Mesothelial cell of epicardium (in vitro differentiated cells): ENCODE measurements at regions not wholly inside any gene's neighbourhood (a gene's known extent, or its start where the extent isn't known, plus 50 kb on each side); places are given as distances from the start of the nearest gene placed in this dataset.
"Not testable (repeated sequence)": the region's sequence is repeated elsewhere in the genome, so short reads cannot be mapped to it uniquely, and the experiment has no call there.

ENCODE experiments used
- DNase-seq, 2 experiments: peaks; one replicate each; pipeline ENCODE4 v3.0.0; 2021; ENCODE audit warnings: low spot score in 2 of 2; ENCODE audit not compliant: unreplicated experiment in 2 of 2
- H3K27ac Mint-ChIP-seq: 2 replicates; pipeline ENCODE4 v1.8.0; 2021; ENCODE audit warnings: mixed read lengths
- H3K27me3 Mint-ChIP-seq: 2 replicates; pipeline ENCODE4 v1.8.0; 2021; ENCODE audit warnings: low read depth, mixed read lengths
- H3K36me3 Mint-ChIP-seq: 2 replicates; pipeline ENCODE4 v1.8.0; 2021; ENCODE audit warnings: mixed read lengths
- H3K4me1 Mint-ChIP-seq: 2 replicates; pipeline ENCODE4 v1.8.0; 2021; ENCODE audit warnings: mixed read lengths
- H3K4me3 Mint-ChIP-seq: 2 replicates; pipeline ENCODE4 v1.8.0; 2021; ENCODE audit warnings: mild to moderate bottlenecking, moderate library complexity, mixed read lengths
- H3K9me3 Mint-ChIP-seq: 2 replicates; pipeline ENCODE4 v1.8.0; 2021; ENCODE audit warnings: mixed read lengths
- CTCF ChIP-seq: fragments of 200-600 bp; sonication (generic); IDR thresholded peaks from one replicate; pipeline ENCODE4 v1.5.0; 2021; ENCODE audit warnings: antibody characterized with exemption; ENCODE audit not compliant: unreplicated experiment

- Mint-ChIP-seq H3K36me3 (no peaks in the 10 kb centered on the region), H3K4me1 (no peaks in the 10 kb centered on the region), H3K9me3 (no peaks in the 10 kb centered on the region), H3K27ac (no peak overlapping the region), H3K4me3 (no peak overlapping the region), H3K27me3 (peaks cover 94% of the 10 kb centered on the region)
- no peak for DNase-seq
- TF ChIP-seq CTCF, result no peak
Observed at GRCh38 chr1:38497921-38498656, 361.5 kb downstream of the RRAGC start.

GRCh38 chr1:38493306-38493705, 366.3 kb downstream of the RRAGC start:
- DNase-seq, result peak in 1 of 2 experiments; percentile 17

GRCh38 chr1:38489844-38490270, 369.7 kb downstream of the RRAGC start:
- Mint-ChIP-seq H3K4me3 (no peak overlapping the region), H3K27ac (no peak overlapping the region), H3K36me3 (no peaks in the 10 kb centered on the region), H3K4me1 (no peaks in the 10 kb centered on the region), H3K27me3 (peaks cover 89% of the 10 kb centered on the region), H3K9me3 (no peaks in the 10 kb centered on the region)
- peak; percentile 59 for TF ChIP-seq CTCF
- peak in 1 of 2 experiments; percentile 38 for DNase-seq

More at GRCh38 chr1:38493306-38493705, 366.3 kb downstream of the RRAGC start:
- H3K4me1 Mint-ChIP-seq, H3K9me3 Mint-ChIP-seq, H3K36me3 Mint-ChIP-seq, H3K27ac Mint-ChIP-seq, H3K4me3 Mint-ChIP-seq: not testable (repeated sequence)
- H3K27me3 Mint-ChIP-seq, result peaks cover 86% of the 10 kb centered on the region

- Mint-ChIP-seq H3K27me3 (peaks cover 88% of the 10 kb centered on the region), H3K4me1 (no peaks in the 10 kb centered on the region), H3K4me3 (no peak overlapping the region), H3K9me3 (no peaks in the 10 kb centered on the region), H3K36me3 (no peaks in the 10 kb centered on the region), H3K27ac (no peak overlapping the region)
- no peak for DNase-seq
- no peak for TF ChIP-seq CTCF
Observed at GRCh38 chr1:38488162-38488898, 371.2 kb downstream of the RRAGC start.

GRCh38 chr1:38487396-38487795, 372.2 kb downstream of the RRAGC start:
- no peak for TF ChIP-seq CTCF
- H3K27me3 Mint-ChIP-seq, result peaks cover 86% of the 10 kb centered on the region
- no peaks in the 10 kb centered on the region for H3K9me3 Mint-ChIP-seq
- H3K4me3 Mint-ChIP-seq, result no peak overlapping the region
- no peak overlapping the region for H3K27ac Mint-ChIP-seq
- DNase-seq, result no peak
- no peaks in the 10 kb centered on the region for H3K36me3 Mint-ChIP-seq
- H3K4me1 Mint-ChIP-seq, result no peaks in the 10 kb centered on the region

GRCh38 chr1:38486085-38486484, 373.5 kb downstream of the RRAGC start:
- Mint-ChIP-seq H3K4me3 (no peak overlapping the region), H3K27ac (no peak overlapping the region), H3K9me3 (no peaks in the 10 kb centered on the region), H3K4me1 (no peaks in the 10 kb centered on the region), H3K27me3 (peaks cover 89% of the 10 kb centered on the region), H3K36me3 (no peaks in the 10 kb centered on the region)
- DNase-seq, result peak in 1 of 2 experiments; percentile 20
- TF ChIP-seq CTCF, result no peak
